ENCODE measurements at regions not wholly inside any gene's neighbourhood (a gene's known extent, or its start where the extent isn't known, plus 50 kb on each side); places are given as distances from the start of the nearest gene placed in this dataset.

DNA sequence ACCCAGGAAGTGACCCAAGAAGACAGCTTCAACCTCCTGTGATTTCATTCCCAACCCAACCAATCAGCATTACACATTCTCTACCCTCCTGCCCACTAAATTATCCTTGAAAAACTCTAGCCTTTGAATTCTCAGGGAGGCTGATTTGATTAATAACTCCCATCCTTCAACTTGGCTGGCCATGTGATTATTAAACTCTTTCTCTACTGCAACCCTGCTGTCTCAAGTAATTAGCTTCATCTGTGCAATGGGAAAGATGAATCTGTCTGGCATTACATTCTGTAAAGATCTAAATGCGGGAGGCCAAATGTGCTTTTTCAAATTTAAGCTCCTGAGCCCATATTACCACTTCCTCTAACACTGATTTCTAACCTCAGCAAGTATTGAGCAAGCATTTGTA, 95.9 kb upstream of the STT3B start:
- no peak overlapping the region for H3K4me3 Mint-ChIP-seq
- no peak for DNase-seq
- Histone ChIP-seq H3K18ac (ENCODE audit: insufficient read length, low read depth, low read length) (no peak overlapping the region), H2BK20ac (ENCODE audit: low read depth, low read length, poor library complexity, severe bottlenecking) (no peak overlapping the region), H3K79me2 (ENCODE audit: insufficient read depth, low read length) (no peaks in the 10 kb centered on the region), H4K91ac (ENCODE audit: insufficient read length, low read depth, low read length) (no peak overlapping the region), H3K9ac (ENCODE audit: extremely low read depth, insufficient read length, low read length) (no peak overlapping the region), H3K4ac (ENCODE audit: low read depth, low read length) (no peak overlapping the region), H3K4me1 (ENCODE audit: insufficient read depth, low read length) (peaks cover 2% of the 10 kb centered on the region; the same call in 1 of the 2 replicates), H2AK5ac (ENCODE audit: insufficient read length, low read length) (no peak overlapping the region), H3T11ph (ENCODE audit: low read length) (no peak overlapping the region), H4K8ac (replicated peaks; ENCODE audit: insufficient read length, low read depth, low read length) (no peak overlapping the region), H2BK12ac (ENCODE audit: insufficient read length, low read depth, low read length) (no peak overlapping the region), H2BK15ac (ENCODE audit: low read depth, low read length) (no peak overlapping the region), H3K56ac (ENCODE audit: insufficient read length, low read depth, low read length) (no peak overlapping the region), H2AFZ (ENCODE audit: low read length) (no peak overlapping the region), H3K4me2 (ENCODE audit: insufficient read depth, insufficient read length, low read length) (no peak overlapping the region), H3K27me3 (ENCODE audit: insufficient read depth, low read length) (no peaks in the 10 kb centered on the region), H4K5ac (ENCODE audit: insufficient read length, low read depth, low read length) (no peak overlapping the region), H3K27ac (ENCODE audit: insufficient read length, low read depth, low read length) (no peak overlapping the region), H3K79me1 (ENCODE audit: insufficient read depth, low read depth, low read length, poor library complexity, severe bottlenecking) (no peaks in the 10 kb centered on the region), H4K20me1 (ENCODE audit: control insufficient read depth, insufficient read depth, insufficient read length) (no peaks in the 10 kb centered on the region), H3K14ac (ENCODE audit: insufficient read depth, low read length) (no peak overlapping the region), H3K9me3 (ENCODE audit: control insufficient read depth, low read depth, low read length) (no peaks in the 10 kb centered on the region), H2BK120ac (ENCODE audit: low read depth, low read length, poor library complexity, severe bottlenecking) (no peak overlapping the region), H3K23me2 (ENCODE audit: insufficient read length, low read depth, low read length, poor library complexity, severe bottlenecking) (no peaks in the 10 kb centered on the region), H2BK5ac (ENCODE audit: insufficient read length, low read length) (no peak overlapping the region), H3K23ac (ENCODE audit: insufficient read length, low read depth, low read length) (no peak overlapping the region)
- peaks cover 20% of the 10 kb centered on the region in 2 experiments for H3K4me1 Mint-ChIP-seq
- WGBS (ENCODE audit: extremely low coverage, insufficient read length, low lambda C conversion rate), result no CpG with 5 or more reads among the region's 1 CpG
- TF ChIP-seq, protein P1, sequence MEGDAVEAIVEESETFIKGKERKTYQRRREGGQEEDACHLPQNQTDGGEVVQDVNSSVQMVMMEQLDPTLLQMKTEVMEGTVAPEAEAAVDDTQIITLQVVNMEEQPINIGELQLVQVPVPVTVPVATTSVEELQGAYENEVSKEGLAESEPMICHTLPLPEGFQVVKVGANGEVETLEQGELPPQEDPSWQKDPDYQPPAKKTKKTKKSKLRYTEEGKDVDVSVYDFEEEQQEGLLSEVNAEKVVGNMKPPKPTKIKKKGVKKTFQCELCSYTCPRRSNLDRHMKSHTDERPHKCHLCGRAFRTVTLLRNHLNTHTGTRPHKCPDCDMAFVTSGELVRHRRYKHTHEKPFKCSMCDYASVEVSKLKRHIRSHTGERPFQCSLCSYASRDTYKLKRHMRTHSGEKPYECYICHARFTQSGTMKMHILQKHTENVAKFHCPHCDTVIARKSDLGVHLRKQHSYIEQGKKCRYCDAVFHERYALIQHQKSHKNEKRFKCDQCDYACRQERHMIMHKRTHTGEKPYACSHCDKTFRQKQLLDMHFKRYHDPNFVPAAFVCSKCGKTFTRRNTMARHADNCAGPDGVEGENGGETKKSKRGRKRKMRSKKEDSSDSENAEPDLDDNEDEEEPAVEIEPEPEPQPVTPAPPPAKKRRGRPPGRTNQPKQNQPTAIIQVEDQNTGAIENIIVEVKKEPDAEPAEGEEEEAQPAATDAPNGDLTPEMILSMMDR (conservative IDR thresholded peaks at IDR 0.05), result no peak
- no peaks in the 10 kb centered on the region for H3K27me3 Mint-ChIP-seq (ENCODE audit: low read depth)
- peaks cover 6 to 20% (median 14%) of the 10 kb centered on the region in 3 experiments for H3K36me3 Mint-ChIP-seq (ENCODE audit: insufficient read depth in 1 of 3, low read depth in 3 of 3)
- H3K9me3 Mint-ChIP-seq, result peaks cover 15 to 16% of the 10 kb centered on the region in 2 experiments
- H3K27ac Mint-ChIP-seq, result no peak overlapping the region
